Astrocyte of the spinal cord (primary cell): ENCODE measurements at regions not wholly inside any gene's neighbourhood (a gene's known extent, or its start where the extent isn't known, plus 50 kb on each side); places are given as distances from the start of the nearest gene placed in this dataset.

Experiments used
- DNase-seq: peaks from one replicate; pipeline ENCODE4 v3.0.0; 2011; ENCODE audit warnings: low read depth, low spot score
- H3K4me3 ChIP-seq: 2 replicates; pipeline ENCODE4 v1.5.1; 2011; ENCODE audit warnings: low read depth, mild to moderate bottlenecking, low read length, moderate library complexity
- in situ Hi-C: cut with HindIII; loops from 2 replicates; pipeline ENCODE4 v1.10.0; 2017; ENCODE audit warnings: low sequenced_read_pairs
- TF ChIP-seq, protein P1 (sequence below): IDR thresholded peaks from 2 replicates; pipeline ENCODE4 v1.5.1; 2012; ENCODE audit warnings: low read depth, mild to moderate bottlenecking, low read length, inconsistent platforms

DNA sequence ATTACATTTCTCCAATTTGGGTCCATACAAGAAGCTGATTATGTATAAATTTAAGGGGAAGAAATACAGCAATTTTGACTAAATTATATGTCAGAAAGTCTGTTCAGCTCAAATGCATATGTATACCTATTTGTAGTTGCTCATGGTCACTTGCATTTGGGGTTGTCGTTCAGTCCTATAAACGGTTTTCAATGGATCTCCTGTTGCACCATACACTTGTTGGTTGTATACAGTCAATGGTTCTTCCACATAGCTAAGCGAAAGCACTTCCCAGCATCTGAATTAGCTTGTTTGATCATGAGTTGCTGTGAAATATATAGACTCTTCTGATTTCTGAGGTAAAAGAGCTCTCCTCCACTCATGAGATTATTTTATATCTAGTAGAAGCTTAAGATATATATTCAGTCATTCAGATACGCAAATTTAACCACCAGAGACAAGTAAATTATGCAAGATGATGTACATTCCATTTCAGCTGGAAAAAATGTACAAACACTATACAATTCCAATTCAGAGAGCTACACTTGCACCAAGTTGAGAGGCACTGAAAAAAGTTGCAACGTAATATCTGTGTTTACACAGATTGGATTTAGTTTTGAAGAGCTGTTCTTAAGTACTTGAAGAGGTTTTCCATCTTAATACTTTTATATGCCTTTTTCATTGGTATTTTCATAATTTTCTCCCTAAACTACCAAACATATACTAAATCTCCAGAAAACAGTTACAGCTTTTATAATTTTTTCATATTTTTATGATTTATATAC is 64.4 kb upstream of the POU5F2 start:
- no peak for DNase-seq
- TF ChIP-seq, protein P1, sequence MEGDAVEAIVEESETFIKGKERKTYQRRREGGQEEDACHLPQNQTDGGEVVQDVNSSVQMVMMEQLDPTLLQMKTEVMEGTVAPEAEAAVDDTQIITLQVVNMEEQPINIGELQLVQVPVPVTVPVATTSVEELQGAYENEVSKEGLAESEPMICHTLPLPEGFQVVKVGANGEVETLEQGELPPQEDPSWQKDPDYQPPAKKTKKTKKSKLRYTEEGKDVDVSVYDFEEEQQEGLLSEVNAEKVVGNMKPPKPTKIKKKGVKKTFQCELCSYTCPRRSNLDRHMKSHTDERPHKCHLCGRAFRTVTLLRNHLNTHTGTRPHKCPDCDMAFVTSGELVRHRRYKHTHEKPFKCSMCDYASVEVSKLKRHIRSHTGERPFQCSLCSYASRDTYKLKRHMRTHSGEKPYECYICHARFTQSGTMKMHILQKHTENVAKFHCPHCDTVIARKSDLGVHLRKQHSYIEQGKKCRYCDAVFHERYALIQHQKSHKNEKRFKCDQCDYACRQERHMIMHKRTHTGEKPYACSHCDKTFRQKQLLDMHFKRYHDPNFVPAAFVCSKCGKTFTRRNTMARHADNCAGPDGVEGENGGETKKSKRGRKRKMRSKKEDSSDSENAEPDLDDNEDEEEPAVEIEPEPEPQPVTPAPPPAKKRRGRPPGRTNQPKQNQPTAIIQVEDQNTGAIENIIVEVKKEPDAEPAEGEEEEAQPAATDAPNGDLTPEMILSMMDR: no peak
- in situ Hi-C loops: no loop called here

DNA sequence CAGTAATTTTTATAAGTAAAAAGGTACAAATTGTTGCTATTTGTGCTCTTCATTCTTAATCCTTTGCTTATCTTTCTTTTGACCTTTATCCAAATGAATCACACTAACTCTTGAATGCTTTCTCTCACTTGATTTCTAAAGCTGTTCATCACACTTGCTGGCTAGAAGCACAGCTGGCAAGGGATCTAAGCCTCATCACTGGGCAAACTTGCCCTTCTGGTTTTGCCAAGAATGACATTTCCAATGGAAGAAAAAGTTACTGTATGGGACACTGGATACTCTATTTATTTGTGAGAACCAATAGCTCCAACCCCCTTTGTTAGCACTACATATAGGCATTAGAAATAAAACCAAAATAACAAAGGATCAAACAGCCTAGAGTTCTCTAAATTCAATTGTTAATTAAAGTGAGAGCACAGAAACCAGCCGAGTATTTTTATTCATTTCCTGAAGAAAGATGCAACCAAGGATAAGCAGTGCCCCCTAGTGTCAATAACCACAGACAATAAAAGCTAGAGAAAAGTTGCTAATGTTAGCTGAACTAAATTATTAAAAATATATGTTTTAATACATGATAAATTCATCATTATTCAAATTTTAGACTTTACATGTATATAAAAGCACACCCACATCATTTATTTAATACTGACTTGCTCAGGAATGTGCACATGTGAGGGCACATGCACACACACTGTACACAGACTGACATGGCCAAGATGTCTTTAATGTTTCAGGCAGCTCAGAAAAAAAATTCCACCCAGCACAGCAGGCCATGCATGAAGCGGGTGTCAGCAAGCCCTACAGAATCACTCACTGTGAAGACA is 59.8 kb upstream of the POU5F2 start:
- in situ Hi-C loops: no loop called here
- DNase-seq: peak; percentile 77
- no peak overlapping the region for H3K4me3 ChIP-seq
- TF ChIP-seq, protein P1: peak; percentile 63

More for the DNA sequence above, 64.4 kb upstream of the POU5F2 start:
- H3K4me3 ChIP-seq: no peak overlapping the region

DNA sequence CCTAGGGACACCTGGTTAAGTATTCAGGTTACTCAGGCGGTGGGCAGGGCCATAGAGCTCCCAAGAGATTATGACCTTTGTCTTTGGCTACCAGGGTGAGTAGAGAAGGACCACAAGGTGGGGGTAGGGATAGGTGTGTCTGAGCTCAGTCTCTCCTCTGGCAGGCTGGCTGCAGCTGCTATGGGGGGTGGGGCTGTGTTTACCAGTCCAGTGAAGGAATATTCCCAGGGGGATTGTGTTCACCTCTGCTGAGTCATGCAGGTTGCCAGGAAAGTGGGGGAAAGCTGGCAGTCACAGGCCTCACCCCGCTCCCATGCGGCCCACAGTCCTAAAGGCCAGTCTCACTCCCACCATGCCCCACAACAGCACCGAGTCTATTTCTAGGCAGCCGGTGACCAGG is 53.6 kb upstream of the POU5F2 start:
- H3K4me3 ChIP-seq: no peak overlapping the region
- TF ChIP-seq, protein P1: no peak
- no peak for DNase-seq
- in situ Hi-C loops: no loop called here

DNA sequence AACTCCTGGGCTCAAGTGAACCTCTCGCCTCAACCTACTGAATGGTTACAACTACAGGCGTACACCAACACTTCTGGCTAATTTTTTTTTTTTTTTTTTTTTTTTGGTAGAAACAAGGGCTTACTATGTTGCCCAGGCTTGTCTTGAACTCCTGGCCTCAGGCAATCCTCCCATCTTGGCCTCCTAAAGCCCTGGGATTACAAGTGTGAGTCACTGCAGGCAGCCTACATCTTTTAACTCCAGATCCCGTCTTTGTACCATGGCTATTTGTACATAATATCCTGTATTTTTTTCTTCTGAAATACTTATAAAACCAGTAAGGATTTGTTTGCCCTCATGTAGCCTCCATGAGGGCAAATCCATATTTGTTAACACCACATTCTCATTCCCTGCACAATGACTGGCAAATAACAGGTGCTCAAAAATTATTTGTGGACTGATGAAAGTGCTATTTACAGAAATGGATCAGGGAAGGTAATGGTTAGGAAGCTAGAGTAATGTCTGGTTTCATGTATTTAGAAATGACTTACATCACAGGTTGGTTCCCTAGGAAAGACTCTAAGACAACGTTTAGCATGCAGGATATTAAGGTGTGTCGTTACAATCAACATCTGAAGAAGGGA is 51.9 kb upstream of the POU5F2 start:
- DNase-seq: no peak
- in situ Hi-C loops: no loop called here
- H3K4me3 ChIP-seq: no peak overlapping the region
- TF ChIP-seq, protein P1: no peak

DNA sequence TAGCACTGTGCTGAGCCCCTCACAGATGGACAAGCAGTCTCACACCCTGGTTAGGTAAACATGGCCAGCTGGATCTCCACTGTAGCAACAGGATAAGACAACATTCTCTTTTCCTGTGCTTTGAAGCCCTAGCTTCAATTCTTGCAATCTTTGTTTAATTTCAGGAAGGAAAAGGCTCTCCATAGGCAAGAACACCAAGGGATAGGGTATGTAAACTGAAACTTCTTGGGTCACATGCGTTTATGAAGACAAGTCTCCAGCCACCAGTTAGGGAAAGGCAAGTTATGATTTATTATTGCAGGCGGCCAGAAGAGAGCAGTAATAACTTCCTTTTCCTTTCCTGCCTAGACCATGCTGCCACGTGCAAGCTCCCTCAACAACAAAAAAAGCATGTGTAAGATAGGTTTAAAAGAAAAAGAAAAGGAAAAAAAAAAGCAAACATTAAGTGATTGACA is 50.1 kb upstream of the POU5F2 start:
- peak; percentile 77 for DNase-seq
- TF ChIP-seq, protein P1: no peak
- in situ Hi-C loops: no loop called here
- no peak overlapping the region for H3K4me3 ChIP-seq
